ENCODE measurements at regions not wholly inside any gene's neighbourhood (a gene's known extent, or its start where the extent isn't known, plus 50 kb on each side); places are given as distances from the start of the nearest gene placed in this dataset.

DNA sequence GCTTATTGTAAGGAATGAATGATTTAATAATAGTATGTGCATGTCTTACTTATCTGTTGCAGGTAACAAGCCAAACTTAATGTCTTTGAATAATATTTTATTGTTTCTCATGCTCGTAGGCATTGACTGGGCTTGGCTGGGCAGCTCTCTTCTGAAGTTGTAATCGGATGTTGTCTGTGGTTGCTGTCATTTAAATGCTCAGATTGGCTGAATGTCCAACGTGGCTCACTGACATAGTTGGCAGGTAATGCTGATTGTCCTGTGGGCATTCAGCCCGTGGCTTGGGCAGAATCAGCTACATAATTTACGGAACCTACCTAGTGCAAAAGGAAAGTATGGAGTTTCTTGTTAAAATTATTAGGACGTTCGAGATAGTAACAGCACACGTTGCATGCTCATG, 297.4 kb upstream of the GBE1 start:
- TF ChIP-seq, protein P1, sequence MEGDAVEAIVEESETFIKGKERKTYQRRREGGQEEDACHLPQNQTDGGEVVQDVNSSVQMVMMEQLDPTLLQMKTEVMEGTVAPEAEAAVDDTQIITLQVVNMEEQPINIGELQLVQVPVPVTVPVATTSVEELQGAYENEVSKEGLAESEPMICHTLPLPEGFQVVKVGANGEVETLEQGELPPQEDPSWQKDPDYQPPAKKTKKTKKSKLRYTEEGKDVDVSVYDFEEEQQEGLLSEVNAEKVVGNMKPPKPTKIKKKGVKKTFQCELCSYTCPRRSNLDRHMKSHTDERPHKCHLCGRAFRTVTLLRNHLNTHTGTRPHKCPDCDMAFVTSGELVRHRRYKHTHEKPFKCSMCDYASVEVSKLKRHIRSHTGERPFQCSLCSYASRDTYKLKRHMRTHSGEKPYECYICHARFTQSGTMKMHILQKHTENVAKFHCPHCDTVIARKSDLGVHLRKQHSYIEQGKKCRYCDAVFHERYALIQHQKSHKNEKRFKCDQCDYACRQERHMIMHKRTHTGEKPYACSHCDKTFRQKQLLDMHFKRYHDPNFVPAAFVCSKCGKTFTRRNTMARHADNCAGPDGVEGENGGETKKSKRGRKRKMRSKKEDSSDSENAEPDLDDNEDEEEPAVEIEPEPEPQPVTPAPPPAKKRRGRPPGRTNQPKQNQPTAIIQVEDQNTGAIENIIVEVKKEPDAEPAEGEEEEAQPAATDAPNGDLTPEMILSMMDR (IDR thresholded peaks at IDR 0.05) = no peak
- no peak for TF ChIP-seq POLR2A (IDR thresholded peaks at IDR 0.05)

Data from testis (tissue), 2 donors.